ENCODE measurements at regions not wholly inside any gene's neighbourhood (a gene's known extent, or its start where the extent isn't known, plus 50 kb on each side); places are given as distances from the start of the nearest gene placed in this dataset.
"Not testable (repeated sequence)": the region's sequence is repeated elsewhere in the genome, so short reads cannot be mapped to it uniquely, and the experiment has no call there.

DNA sequence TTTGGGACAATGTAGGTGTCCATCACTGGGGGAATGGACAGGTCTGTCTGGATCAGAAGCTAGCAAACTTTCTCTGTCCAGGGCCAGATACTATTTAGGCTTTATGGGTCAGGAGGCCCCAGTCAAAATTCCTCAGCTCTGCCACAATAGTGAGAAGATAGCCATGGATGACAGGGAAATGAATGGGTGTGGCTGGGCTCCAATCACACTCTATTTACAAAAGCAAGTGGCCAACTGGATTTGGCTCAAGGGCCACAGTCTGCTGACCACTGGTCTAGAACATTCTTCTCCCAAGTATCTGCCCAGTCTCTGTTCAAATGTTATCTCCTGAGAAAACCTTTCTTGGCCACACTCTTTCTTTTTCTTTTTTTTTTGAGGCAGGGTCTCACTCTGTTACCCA lies 339.9 kb downstream of the SOX9 start:
- Histone ChIP-seq H3K27ac (no peak overlapping the region), H3K9ac (ENCODE audit: insufficient read length) (no peak overlapping the region)

DNA sequence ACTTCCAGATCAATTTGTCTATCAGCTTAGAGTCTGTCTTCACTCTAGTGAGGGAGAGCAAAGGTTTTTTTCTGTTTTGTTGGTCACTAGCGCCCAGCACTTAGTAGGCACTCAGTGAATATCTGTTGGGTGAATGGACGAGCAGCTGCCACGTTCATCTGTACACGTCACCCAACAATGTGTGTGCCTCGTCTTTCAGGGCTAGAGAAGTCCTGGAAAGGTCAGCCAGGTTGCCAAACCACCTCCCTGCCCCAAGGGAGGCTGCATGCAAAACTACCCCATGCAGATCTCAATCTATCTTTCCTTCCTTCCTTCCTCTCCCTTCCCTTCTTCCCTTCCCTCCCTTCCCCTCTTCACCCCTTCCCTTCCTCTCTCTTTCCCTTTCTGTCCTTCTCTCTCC lies 340.9 kb downstream of the SOX9 start:
- H3K27ac ChIP-seq: no peak overlapping the region
- no peaks in the 10 kb centered on the region for H3K9me3 ChIP-seq (ENCODE audit: low read depth, low read length)
- no peak for TF ChIP-seq FOXP2 (optimal IDR thresholded peaks at IDR 0.05; ENCODE audit: control extremely low read depth, extremely low read length, insufficient read depth)
- TF ChIP-seq EZH2 (IDR thresholded peaks at IDR 0.05): no peak
- no peak for TF ChIP-seq POLR2AphosphoS5 (IDR thresholded peaks at IDR 0.05; ENCODE audit: borderline replicate concordance, low read depth, low read length)
- H3K36me3 ChIP-seq (ENCODE audit: insufficient read depth, low read length): no peaks in the 10 kb centered on the region
- H3K9ac ChIP-seq (ENCODE audit: insufficient read length): no peak overlapping the region
- H3K4me3 ChIP-seq: no peak overlapping the region
- no peak for DNase-seq (ENCODE audit: low read depth, low spot score)

More for the DNA sequence above, 339.9 kb downstream of the SOX9 start:
- DNase-seq (ENCODE audit: low read depth, low spot score): no peak
- no peak overlapping the region for H3K4me3 ChIP-seq
- H3K9me3 ChIP-seq (ENCODE audit: low read depth, low read length): no peaks in the 10 kb centered on the region
- H3K36me3 ChIP-seq (ENCODE audit: insufficient read depth, low read length): no peaks in the 10 kb centered on the region
- TF ChIP-seq EZH2 (IDR thresholded peaks at IDR 0.05) (no peak), POLR2AphosphoS5 (IDR thresholded peaks at IDR 0.05; ENCODE audit: borderline replicate concordance, low read depth, low read length) (no peak), FOXP2 (optimal IDR thresholded peaks at IDR 0.05; ENCODE audit: control extremely low read depth, extremely low read length, insufficient read depth) (no peak)

DNA sequence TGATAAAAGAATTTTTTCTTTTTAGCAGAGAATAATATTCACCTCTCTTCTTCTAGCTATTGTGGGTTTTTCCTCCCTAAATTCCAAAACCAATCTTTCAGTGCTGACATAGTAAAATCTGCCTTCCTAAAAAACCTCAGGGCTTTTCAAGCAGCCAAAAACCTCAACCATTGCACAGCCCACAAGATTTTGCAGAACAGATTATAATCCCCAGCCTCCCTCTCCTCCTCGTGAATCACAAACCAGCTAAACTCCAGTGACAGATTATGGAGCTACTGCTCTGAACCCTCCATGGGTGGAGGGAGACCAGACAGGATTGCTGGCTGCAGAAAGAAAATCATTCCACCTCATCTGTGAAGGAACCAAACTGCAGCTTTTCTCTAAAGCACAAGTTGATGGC lies 341.6 kb downstream of the SOX9 start:
- H3K4me3 ChIP-seq: no peak overlapping the region
- H3K27ac ChIP-seq: no peak overlapping the region
- no peak for DNase-seq (ENCODE audit: low read depth, low spot score)
- H3K36me3 ChIP-seq (ENCODE audit: insufficient read depth, low read length): no peaks in the 10 kb centered on the region
- no peak overlapping the region for H3K9ac ChIP-seq (ENCODE audit: insufficient read length)
- H3K9me3 ChIP-seq (ENCODE audit: low read depth, low read length): no peaks in the 10 kb centered on the region
- no peak for TF ChIP-seq POLR2AphosphoS5 (IDR thresholded peaks at IDR 0.05; ENCODE audit: borderline replicate concordance, low read depth, low read length)
- TF ChIP-seq EZH2 (IDR thresholded peaks at IDR 0.05): no peak

DNA sequence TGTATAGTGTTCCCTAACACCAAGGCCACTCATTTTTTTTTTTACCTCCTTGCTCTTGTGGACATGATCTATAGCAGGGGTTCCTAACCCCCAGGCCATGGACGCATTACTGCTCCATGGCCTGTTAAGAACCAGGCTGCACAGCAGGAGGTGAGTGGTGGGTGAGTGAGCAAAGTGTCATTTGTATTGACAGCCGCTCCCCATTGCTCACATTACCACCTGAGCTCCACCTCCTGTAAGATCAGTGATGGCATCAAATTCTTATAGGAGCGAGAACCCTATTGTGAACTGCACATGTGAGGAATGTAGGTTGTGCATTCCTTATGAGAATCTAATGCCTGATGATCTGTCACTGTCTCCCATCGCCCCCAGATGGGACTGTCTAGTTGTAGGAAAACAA lies 342.0 kb downstream of the SOX9 start:
- TF ChIP-seq POLR2AphosphoS5 (IDR thresholded peaks at IDR 0.05; ENCODE audit: borderline replicate concordance, low read depth, low read length) (no peak), EZH2 (IDR thresholded peaks at IDR 0.05) (no peak), FOXP2 (optimal IDR thresholded peaks at IDR 0.05; ENCODE audit: control extremely low read depth, extremely low read length, insufficient read depth) (no peak)
- Histone ChIP-seq H3K36me3 (ENCODE audit: insufficient read depth, low read length) (no peaks in the 10 kb centered on the region), H3K27ac (no peak overlapping the region), H3K9ac (ENCODE audit: insufficient read length) (no peak overlapping the region), H3K4me3 (no peak overlapping the region), H3K9me3 (ENCODE audit: low read depth, low read length) (no peaks in the 10 kb centered on the region)
- DNase-seq (ENCODE audit: low read depth, low spot score): no peak

DNA sequence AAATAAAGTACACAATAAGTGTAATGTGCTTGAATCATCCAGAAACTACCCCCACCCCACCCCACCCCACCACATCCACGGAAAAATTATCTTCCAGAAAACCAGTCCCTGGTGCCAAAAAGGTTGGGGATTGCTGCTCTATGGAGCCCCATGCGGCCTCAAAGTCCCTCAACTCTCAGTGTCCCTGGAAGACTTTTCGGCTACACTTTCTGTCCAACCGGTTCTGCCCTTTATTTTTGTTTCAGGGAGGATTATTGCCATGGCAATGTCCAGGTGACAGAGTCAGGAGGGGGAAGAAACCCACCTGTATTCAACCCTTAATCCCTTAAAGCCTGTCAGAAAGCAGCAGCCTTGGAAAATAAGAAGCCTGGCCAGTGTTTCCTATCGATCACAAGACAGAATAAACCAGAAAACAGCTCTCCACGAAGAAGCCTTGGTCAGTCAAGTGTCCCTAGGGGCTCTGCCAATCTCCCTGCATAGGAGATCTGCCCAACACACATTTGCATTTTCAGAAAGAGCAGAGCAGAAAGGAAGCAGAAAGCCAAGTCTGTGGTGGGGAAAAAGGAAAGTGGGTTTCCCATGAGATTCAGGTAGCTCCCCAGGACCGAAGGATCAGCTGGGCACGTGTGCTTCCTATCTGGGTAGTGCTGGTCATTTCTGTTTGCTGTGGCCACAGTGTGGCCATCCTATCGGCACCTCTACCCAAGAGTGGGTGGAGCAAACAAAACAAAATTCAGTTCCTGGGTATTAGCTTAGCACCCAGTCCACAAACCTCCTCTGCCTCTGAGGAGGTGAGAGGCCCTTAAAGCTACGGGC lies 342.7 kb downstream of the SOX9 start:
- Histone ChIP-seq H3K4me3 (no peak overlapping the region), H3K9me3 (ENCODE audit: low read depth, low read length) (no peaks in the 10 kb centered on the region), H3K36me3 (ENCODE audit: insufficient read depth, low read length) (no peaks in the 10 kb centered on the region), H3K27ac (no peak overlapping the region), H3K9ac (ENCODE audit: insufficient read length) (no peak overlapping the region)
- no peak for DNase-seq (ENCODE audit: low read depth, low spot score)
- TF ChIP-seq POLR2AphosphoS5 (IDR thresholded peaks at IDR 0.05; ENCODE audit: borderline replicate concordance, low read depth, low read length): no peak
- no peak for TF ChIP-seq FOXP2 (optimal IDR thresholded peaks at IDR 0.05; ENCODE audit: control extremely low read depth, extremely low read length, insufficient read depth)
- no peak for TF ChIP-seq EZH2 (IDR thresholded peaks at IDR 0.05)

DNA sequence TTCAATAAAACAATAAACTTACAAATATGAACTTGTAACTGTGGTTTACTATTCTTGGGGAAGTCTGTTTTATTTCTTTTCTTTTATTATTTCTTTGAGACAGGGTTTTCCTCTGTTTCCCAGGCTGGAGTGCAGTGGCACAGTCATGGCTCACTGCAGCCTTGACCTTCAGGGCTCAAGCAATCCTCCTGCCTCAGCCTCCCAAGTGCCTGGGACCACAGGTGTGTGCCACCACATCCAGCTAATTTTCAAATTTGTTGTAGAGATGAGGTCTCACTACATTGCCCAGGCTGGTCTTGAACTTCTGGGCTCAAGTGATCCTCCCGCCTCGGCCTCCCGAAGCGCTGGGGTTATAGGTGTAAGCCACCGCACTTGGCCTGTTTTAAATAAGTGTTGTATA lies 343.4 kb downstream of the SOX9 start:
- H3K9ac ChIP-seq (ENCODE audit: insufficient read length); H3K36me3 ChIP-seq (ENCODE audit: insufficient read depth, low read length); H3K9me3 ChIP-seq (ENCODE audit: low read depth, low read length); H3K4me3 ChIP-seq; H3K27ac ChIP-seq; DNase-seq (ENCODE audit: low read depth, low spot score): not testable (repeated sequence)

DNA sequence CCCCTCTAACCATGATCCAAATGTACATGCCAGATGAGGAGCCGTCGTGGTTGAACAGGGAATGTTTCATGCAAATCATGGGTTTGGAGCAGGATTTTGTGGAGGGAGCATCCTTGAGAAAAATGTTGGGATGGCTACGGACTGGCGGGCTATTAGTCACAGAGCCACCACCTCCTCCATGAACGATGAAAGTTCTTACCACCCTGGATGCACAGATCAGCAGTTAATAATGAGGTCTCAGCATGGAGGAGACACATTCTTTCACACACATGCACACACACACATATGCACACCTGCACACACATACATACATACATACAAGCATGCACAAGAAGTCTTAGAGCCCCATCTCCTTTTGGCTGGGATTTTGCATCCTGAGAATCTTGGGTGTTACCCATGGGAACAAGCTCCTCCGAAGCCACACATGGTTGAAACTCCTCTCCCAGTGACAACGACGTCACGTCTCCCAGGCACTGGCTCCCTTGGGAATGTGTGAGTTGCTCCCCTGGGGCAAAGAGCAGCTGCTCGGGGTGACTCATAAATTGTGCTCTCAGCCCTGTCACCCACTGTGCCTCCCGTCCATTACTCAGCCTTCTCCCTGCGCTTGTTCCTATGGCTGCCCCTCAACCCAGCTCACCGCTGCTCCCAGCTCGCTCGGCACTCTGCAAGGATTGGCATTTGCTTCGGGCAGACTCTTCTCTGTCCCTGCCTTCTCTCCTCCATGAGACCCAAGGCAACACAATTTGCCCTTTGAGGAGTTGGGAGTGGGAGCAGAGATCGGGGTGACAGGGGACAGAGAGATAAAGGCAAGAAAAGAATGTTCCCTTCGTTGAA lies 344.6 kb downstream of the SOX9 start:
- no peaks in the 10 kb centered on the region for H3K9me3 ChIP-seq (ENCODE audit: low read depth, low read length)
- no peaks in the 10 kb centered on the region for H3K36me3 ChIP-seq (ENCODE audit: insufficient read depth, low read length)
- TF ChIP-seq FOXP2 (optimal IDR thresholded peaks at IDR 0.05; ENCODE audit: control extremely low read depth, extremely low read length, insufficient read depth): no peak
- TF ChIP-seq POLR2AphosphoS5 (IDR thresholded peaks at IDR 0.05; ENCODE audit: borderline replicate concordance, low read depth, low read length): no peak
- TF ChIP-seq EZH2 (IDR thresholded peaks at IDR 0.05): no peak
- H3K27ac ChIP-seq: no peak overlapping the region
- H3K4me3 ChIP-seq: no peak overlapping the region
- no peak overlapping the region for H3K9ac ChIP-seq (ENCODE audit: insufficient read length)
- no peak for DNase-seq (ENCODE audit: low read depth, low spot score)

DNA sequence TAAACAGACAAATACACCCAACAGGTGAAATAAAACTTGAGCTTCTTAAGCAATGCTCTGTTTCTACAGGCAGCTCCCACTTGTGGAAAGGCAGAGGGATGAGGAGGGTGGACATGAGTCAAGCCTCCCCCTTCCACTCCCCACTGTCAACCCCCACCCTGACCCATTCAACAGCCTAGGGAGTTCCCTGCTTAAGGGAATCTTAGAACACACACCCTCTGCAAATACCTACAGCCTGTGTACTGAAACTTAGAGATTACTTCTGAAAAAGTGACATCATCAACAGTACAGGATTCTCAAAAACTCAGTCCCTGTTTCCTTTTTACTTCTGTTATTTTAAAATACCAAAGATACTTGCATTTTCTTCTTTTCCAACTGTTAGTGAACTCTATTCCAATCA lies 345.4 kb downstream of the SOX9 start:
- DNase-seq (ENCODE audit: low read depth, low spot score): no peak
- Histone ChIP-seq H3K4me3 (no peak overlapping the region), H3K9me3 (ENCODE audit: low read depth, low read length) (no peaks in the 10 kb centered on the region), H3K27ac (no peak overlapping the region), H3K36me3 (ENCODE audit: insufficient read depth, low read length) (no peaks in the 10 kb centered on the region), H3K9ac (ENCODE audit: insufficient read length) (no peak overlapping the region)
- no peak for TF ChIP-seq EZH2 (IDR thresholded peaks at IDR 0.05)
- no peak for TF ChIP-seq POLR2AphosphoS5 (IDR thresholded peaks at IDR 0.05; ENCODE audit: borderline replicate concordance, low read depth, low read length)
- TF ChIP-seq FOXP2 (optimal IDR thresholded peaks at IDR 0.05; ENCODE audit: control extremely low read depth, extremely low read length, insufficient read depth): no peak

Measured in SK-N-MC (cell line).